ENCODE measurements at regions not wholly inside any gene's neighbourhood (a gene's known extent, or its start where the extent isn't known, plus 50 kb on each side); places are given as distances from the start of the nearest gene placed in this dataset.

DNA sequence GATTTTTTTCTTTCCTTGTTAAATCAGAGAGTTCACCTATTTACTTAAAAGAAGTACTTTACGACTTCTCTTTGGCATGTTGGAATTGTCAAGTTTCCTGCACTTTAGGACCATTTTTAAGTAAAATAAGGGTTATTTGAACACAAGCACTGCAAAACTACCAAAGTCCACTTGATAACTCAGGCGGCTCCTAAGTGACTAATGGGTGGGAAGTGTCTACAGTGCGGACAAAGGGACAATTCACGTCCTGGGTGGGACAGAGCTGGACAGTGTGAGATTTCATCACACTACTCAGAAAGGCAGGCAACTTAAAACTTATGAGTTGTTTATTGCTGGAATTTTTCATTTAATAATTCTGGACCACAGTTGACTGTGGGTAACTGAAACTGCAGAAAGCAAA is 590.2 kb upstream of the UBE2E2 start:
- H3K27ac ChIP-seq (ENCODE audit: insufficient read length, low read depth, low read length) = no peak overlapping the region
- H3K4me3 Mint-ChIP-seq = no peak overlapping the region
- no peak overlapping the region for H2BK120ac ChIP-seq (ENCODE audit: low read depth, low read length, poor library complexity, severe bottlenecking)
- no CpG with 5 or more reads among the region's 4 CpGs for WGBS (ENCODE audit: extremely low coverage, insufficient read length, low lambda C conversion rate)
- no peak overlapping the region for H4K8ac ChIP-seq (replicated peaks; ENCODE audit: insufficient read length, low read depth, low read length)
- no peak overlapping the region for H3K27ac Mint-ChIP-seq
- no peak overlapping the region for H3K4me2 ChIP-seq (ENCODE audit: insufficient read depth, insufficient read length, low read length)
- H3K14ac ChIP-seq (ENCODE audit: insufficient read depth, low read length) = no peak overlapping the region
- no peaks in the 10 kb centered on the region for H3K27me3 ChIP-seq (ENCODE audit: insufficient read depth, low read length)
- no peaks in the 10 kb centered on the region for H3K79me2 ChIP-seq (ENCODE audit: insufficient read depth, low read length)
- no peak overlapping the region for H2BK15ac ChIP-seq (ENCODE audit: low read depth, low read length)
- no peaks in the 10 kb centered on the region for H3K23me2 ChIP-seq (ENCODE audit: insufficient read length, low read depth, low read length, poor library complexity, severe bottlenecking)
- TF ChIP-seq, protein P1, sequence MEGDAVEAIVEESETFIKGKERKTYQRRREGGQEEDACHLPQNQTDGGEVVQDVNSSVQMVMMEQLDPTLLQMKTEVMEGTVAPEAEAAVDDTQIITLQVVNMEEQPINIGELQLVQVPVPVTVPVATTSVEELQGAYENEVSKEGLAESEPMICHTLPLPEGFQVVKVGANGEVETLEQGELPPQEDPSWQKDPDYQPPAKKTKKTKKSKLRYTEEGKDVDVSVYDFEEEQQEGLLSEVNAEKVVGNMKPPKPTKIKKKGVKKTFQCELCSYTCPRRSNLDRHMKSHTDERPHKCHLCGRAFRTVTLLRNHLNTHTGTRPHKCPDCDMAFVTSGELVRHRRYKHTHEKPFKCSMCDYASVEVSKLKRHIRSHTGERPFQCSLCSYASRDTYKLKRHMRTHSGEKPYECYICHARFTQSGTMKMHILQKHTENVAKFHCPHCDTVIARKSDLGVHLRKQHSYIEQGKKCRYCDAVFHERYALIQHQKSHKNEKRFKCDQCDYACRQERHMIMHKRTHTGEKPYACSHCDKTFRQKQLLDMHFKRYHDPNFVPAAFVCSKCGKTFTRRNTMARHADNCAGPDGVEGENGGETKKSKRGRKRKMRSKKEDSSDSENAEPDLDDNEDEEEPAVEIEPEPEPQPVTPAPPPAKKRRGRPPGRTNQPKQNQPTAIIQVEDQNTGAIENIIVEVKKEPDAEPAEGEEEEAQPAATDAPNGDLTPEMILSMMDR (conservative IDR thresholded peaks at IDR 0.05) = no peak
- H3K27me3 Mint-ChIP-seq (ENCODE audit: low read depth) = no peaks in the 10 kb centered on the region
- no peaks in the 10 kb centered on the region for H3K4me1 Mint-ChIP-seq
- no peaks in the 10 kb centered on the region for H3K9me3 Mint-ChIP-seq
- H3K9me3 ChIP-seq (ENCODE audit: control insufficient read depth, low read depth, low read length) = no peaks in the 10 kb centered on the region
- no peak overlapping the region for H3K56ac ChIP-seq (ENCODE audit: insufficient read length, low read depth, low read length)
- no peak overlapping the region for H3K4ac ChIP-seq (ENCODE audit: low read depth, low read length)
- no peak overlapping the region for H3K9ac ChIP-seq (ENCODE audit: extremely low read depth, insufficient read length, low read length)
- H3K36me3 Mint-ChIP-seq (ENCODE audit: insufficient read depth in 1 of 3, low read depth in 3 of 3) = no peaks in the 10 kb centered on the region
- H3K4me1 ChIP-seq (ENCODE audit: insufficient read depth, low read length) = no peaks in the 10 kb centered on the region
- no peak overlapping the region for H4K5ac ChIP-seq (ENCODE audit: insufficient read length, low read depth, low read length)
- no peak overlapping the region for H3K23ac ChIP-seq (ENCODE audit: insufficient read length, low read depth, low read length)
- DNase-seq = no peak
- H2BK5ac ChIP-seq (ENCODE audit: insufficient read length, low read length) = no peak overlapping the region
- no peaks in the 10 kb centered on the region for H3K79me1 ChIP-seq (ENCODE audit: insufficient read depth, low read depth, low read length, poor library complexity, severe bottlenecking)
- H2AK5ac ChIP-seq (ENCODE audit: insufficient read length, low read length) = no peak overlapping the region
- H3K18ac ChIP-seq (ENCODE audit: insufficient read length, low read depth, low read length) = no peak overlapping the region
- no peaks in the 10 kb centered on the region for H4K20me1 ChIP-seq (ENCODE audit: control insufficient read depth, insufficient read depth, insufficient read length)
- no peak overlapping the region for H3T11ph ChIP-seq (ENCODE audit: low read length)
- H2BK12ac ChIP-seq (ENCODE audit: insufficient read length, low read depth, low read length) = no peak overlapping the region
- H4K91ac ChIP-seq (ENCODE audit: insufficient read length, low read depth, low read length) = no peak overlapping the region
- H2AFZ ChIP-seq (ENCODE audit: low read length) = no peak overlapping the region
- no peak overlapping the region for H2BK20ac ChIP-seq (ENCODE audit: low read depth, low read length, poor library complexity, severe bottlenecking)
